ENCODE measurements at regions not wholly inside any gene's neighbourhood (a gene's known extent, or its start where the extent isn't known, plus 50 kb on each side); places are given as distances from the start of the nearest gene placed in this dataset.

DNA sequence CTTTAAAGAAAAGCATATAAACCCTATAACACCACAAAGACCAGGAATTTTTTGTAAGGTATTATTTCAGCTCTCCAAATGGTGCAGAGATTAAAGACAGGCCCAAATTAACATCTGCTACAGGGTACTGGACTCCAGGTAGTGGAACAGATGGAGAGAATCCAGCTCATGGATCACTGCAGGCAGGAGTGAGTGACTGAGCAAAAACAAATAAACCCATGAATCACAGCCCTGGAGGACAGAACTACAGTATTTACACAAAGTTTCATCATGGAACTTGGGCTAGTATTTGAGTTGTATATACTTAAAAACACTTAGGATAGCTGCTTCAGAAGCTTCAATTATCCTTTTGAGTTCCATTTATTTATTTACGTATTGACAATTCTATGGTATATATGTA lies 132.8 kb upstream of the SPRY2 start:
- Histone ChIP-seq H2AFZ (ENCODE audit: low read length, unreplicated experiment) (no peak overlapping the region), H3K36me3 (ENCODE audit: insufficient read depth, low read length) (no peaks in the 10 kb centered on the region), H3K4me3 (ENCODE audit: low read depth, low read length) (no peak overlapping the region), H3K27ac (ENCODE audit: low read depth, low read length) (peak overlapping the region; percentile 70), H3K4me1 (ENCODE audit: control insufficient read depth, insufficient read depth, low read length, unreplicated experiment) (peaks cover 37% of the 10 kb centered on the region), H3K27me3 (ENCODE audit: insufficient read depth, low read length) (no peaks in the 10 kb centered on the region), H3K79me2 (ENCODE audit: control insufficient read depth, insufficient read depth, low read length, unreplicated experiment) (no peaks in the 10 kb centered on the region)

DNA sequence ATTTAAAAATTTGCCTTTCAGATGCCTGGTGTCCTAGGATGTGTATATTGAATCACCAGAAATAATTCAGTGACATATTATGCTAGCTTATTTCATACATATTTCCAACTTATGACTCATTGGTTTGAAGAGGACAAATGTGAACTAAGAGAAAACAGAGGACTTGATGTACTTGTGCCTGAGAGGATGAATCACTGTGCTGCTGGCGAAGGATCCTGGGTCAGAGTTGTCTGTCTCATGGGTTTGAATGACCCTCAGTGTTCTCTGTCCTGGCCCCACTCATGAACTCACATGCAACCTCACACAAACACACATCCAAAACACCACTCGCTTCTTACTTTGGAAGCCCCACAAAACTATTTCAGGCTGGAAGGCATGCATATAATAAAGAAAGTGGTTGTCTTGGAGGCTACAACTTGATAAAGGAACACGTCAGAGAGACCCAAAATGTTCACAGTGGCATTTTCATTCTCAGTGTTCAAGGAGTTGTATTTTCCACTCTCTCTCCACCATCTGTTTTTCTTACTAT lies 129.0 kb upstream of the SPRY2 start:
- Histone ChIP-seq H3K36me3 (ENCODE audit: insufficient read depth, low read length) (no peaks in the 10 kb centered on the region), H3K4me3 (ENCODE audit: low read depth, low read length) (peak overlapping the region; percentile 1), H3K27ac (ENCODE audit: low read depth, low read length) (peak overlapping the region; percentile 99), H2AFZ (ENCODE audit: low read length, unreplicated experiment) (peak overlapping the region; percentile 28), H3K27me3 (ENCODE audit: insufficient read depth, low read length) (no peaks in the 10 kb centered on the region), H3K4me1 (ENCODE audit: control insufficient read depth, insufficient read depth, low read length, unreplicated experiment) (peaks cover 44% of the 10 kb centered on the region), H3K79me2 (ENCODE audit: control insufficient read depth, insufficient read depth, low read length, unreplicated experiment) (no peaks in the 10 kb centered on the region)

DNA sequence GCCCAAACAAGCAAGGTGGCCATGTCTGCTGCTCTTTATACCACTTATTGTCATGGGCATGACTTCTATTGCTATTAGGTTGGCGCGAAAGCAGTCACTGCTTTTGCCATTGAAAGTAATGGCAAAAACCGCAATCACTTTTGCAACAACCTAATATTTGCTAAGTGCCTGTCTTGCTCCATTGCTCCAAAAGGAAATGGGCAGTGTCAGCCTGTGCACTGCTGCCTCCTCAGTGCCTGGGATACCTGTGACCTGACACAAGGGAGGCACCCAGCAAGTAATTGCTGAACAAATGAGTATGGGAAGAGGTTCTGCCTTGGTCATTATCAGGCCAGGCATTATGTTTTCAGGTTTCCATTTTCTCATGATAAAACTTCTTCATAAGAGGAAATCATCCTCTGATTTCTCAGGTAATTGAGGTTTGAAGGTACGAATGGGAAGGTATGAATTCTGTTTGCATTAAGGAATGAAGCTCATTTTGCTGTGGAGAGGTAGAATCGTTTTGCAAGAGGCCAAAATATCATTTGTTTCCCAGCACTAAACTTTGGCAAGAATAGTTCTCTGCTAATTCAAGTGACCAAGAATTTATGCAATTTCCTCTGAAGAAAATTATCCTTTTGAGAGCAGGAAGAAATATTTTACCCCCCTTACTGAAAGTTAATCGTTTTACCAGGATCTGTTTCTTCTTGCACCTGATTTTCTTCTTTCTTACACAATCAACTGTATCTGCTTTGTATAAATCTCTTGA lies 128.4 kb upstream of the SPRY2 start:
- Histone ChIP-seq H3K79me2 (ENCODE audit: control insufficient read depth, insufficient read depth, low read length, unreplicated experiment) (no peaks in the 10 kb centered on the region), H3K27me3 (ENCODE audit: insufficient read depth, low read length) (no peaks in the 10 kb centered on the region), H3K4me3 (ENCODE audit: low read depth, low read length) (peak overlapping the region; percentile 26), H3K36me3 (ENCODE audit: insufficient read depth, low read length) (no peaks in the 10 kb centered on the region), H3K27ac (ENCODE audit: low read depth, low read length) (peak overlapping the region; percentile 99), H2AFZ (ENCODE audit: low read length, unreplicated experiment) (peak overlapping the region; percentile 28), H3K4me1 (ENCODE audit: control insufficient read depth, insufficient read depth, low read length, unreplicated experiment) (peaks cover 43% of the 10 kb centered on the region)

DNA sequence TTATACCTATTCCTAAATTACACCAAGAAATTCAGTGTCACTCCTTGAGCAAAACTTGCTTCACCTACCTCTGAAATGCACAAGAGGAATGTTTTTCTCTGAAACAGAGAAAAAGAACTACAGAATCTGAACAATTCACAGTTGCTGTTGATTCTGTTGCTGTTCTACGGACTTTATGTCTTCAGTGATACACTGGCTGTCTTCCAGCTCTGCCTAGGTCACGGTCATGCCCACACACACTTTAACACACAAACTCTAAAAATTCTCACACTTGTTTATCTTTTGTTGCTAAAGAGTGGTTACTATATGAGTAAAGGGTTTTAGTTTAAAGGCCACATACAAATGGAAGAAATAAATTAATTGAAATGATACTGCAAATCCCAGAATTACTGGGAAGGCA lies 124.4 kb upstream of the SPRY2 start:
- Histone ChIP-seq H2AFZ (ENCODE audit: low read length, unreplicated experiment) (no peak overlapping the region), H3K27me3 (ENCODE audit: insufficient read depth, low read length) (no peaks in the 10 kb centered on the region), H3K4me3 (ENCODE audit: low read depth, low read length) (no peak overlapping the region), H3K36me3 (ENCODE audit: insufficient read depth, low read length) (no peaks in the 10 kb centered on the region), H3K4me1 (ENCODE audit: control insufficient read depth, insufficient read depth, low read length, unreplicated experiment) (peaks cover 20% of the 10 kb centered on the region), H3K27ac (ENCODE audit: low read depth, low read length) (no peak overlapping the region), H3K79me2 (ENCODE audit: control insufficient read depth, insufficient read depth, low read length, unreplicated experiment) (no peaks in the 10 kb centered on the region)

DNA sequence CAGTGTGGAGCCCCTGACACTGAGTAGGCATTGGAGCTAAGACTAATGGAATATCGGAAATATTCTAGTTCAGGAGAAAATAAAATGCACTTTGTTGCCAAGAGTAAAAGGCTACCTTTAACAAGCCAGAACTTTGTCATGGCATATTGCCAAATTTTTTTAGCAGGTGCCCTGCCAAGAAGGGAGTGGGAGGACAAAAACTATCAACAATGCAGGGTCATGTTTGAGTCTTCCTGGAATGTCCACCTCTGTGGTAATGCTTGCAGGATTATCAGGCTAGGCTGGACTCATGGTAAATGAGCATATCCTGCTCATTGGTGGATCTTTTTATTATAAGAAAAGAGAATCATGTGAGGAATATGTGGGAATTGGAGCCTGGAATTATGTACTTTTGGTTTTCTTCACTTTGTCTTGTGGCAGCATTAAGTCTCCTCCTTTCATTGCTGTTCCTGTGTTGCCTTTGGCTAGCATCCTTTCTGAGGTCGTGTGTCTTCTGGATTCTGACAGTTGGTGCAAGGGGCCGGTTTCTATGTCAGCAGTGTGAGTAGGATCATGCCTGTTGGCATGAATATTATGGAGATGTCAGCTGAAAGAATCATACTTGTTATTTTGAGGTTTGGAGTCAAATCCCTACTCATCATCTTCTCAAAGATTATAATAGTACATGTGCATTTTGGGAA lies 122.9 kb upstream of the SPRY2 start:
- H3K27ac ChIP-seq (ENCODE audit: low read depth, low read length) = no peak overlapping the region
- no peak overlapping the region for H2AFZ ChIP-seq (ENCODE audit: low read length, unreplicated experiment)
- H3K4me3 ChIP-seq (ENCODE audit: low read depth, low read length) = no peak overlapping the region
- no peaks in the 10 kb centered on the region for H3K79me2 ChIP-seq (ENCODE audit: control insufficient read depth, insufficient read depth, low read length, unreplicated experiment)
- no peaks in the 10 kb centered on the region for H3K27me3 ChIP-seq (ENCODE audit: insufficient read depth, low read length)
- H3K36me3 ChIP-seq (ENCODE audit: insufficient read depth, low read length) = no peaks in the 10 kb centered on the region
- H3K4me1 ChIP-seq (ENCODE audit: control insufficient read depth, insufficient read depth, low read length, unreplicated experiment) = peaks cover 8% of the 10 kb centered on the region

DNA sequence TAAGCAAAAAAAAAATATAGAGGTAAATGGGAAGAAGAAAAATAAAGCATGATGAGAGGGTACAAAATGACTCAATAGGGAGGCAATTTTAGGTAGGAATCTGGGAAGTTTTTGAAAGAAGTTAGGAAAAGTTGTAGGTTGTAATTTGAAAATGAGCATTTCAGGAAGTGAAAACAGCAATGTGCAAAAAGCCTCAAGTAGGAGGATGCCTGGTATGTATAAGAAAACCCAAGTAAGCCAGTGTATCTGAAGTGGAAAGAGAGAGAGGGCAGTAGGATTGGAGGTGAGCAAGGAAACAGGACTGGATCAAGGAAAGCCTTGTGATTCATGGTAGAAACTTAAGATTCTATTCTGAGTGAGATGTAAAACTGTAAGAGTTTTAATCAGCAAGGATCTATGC lies 121.6 kb upstream of the SPRY2 start:
- no peak overlapping the region for H2AFZ ChIP-seq (ENCODE audit: low read length, unreplicated experiment)
- no peaks in the 10 kb centered on the region for H3K4me1 ChIP-seq (ENCODE audit: control insufficient read depth, insufficient read depth, low read length, unreplicated experiment)
- no peak overlapping the region for H3K27ac ChIP-seq (ENCODE audit: low read depth, low read length)

DNA sequence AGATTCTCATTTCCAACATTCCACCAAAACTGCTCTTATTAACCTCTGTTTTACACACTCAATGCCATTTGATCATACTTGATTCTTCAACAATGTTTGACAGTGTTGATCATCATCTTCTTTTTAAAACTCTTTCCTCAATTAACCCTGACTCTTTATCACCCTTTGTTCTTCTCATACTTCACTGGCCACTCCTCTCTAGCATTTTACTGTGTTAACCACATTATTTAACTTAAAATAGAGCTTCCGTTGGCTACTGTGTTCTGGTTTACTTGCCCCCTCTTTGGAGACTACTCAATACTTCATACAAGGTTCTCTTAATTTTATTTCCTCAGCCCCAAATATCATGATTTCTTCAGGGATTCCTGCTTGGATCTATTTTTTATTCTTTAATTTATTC lies 121.1 kb upstream of the SPRY2 start:
- no peaks in the 10 kb centered on the region for H3K36me3 ChIP-seq (ENCODE audit: insufficient read depth, low read length)
- H3K4me3 ChIP-seq (ENCODE audit: low read depth, low read length) = no peak overlapping the region
- H3K27me3 ChIP-seq (ENCODE audit: insufficient read depth, low read length) = no peaks in the 10 kb centered on the region
- no peak overlapping the region for H3K27ac ChIP-seq (ENCODE audit: low read depth, low read length)
- H3K79me2 ChIP-seq (ENCODE audit: control insufficient read depth, insufficient read depth, low read length, unreplicated experiment) = no peaks in the 10 kb centered on the region
- H2AFZ ChIP-seq (ENCODE audit: low read length, unreplicated experiment) = no peak overlapping the region
- H3K4me1 ChIP-seq (ENCODE audit: control insufficient read depth, insufficient read depth, low read length, unreplicated experiment) = no peaks in the 10 kb centered on the region

More for the DNA sequence above, 121.6 kb upstream of the SPRY2 start:
- no peaks in the 10 kb centered on the region for H3K79me2 ChIP-seq (ENCODE audit: control insufficient read depth, insufficient read depth, low read length, unreplicated experiment)
- H3K36me3 ChIP-seq (ENCODE audit: insufficient read depth, low read length) = no peaks in the 10 kb centered on the region
- no peak overlapping the region for H3K4me3 ChIP-seq (ENCODE audit: low read depth, low read length)
- H3K27me3 ChIP-seq (ENCODE audit: insufficient read depth, low read length) = no peaks in the 10 kb centered on the region

DNA sequence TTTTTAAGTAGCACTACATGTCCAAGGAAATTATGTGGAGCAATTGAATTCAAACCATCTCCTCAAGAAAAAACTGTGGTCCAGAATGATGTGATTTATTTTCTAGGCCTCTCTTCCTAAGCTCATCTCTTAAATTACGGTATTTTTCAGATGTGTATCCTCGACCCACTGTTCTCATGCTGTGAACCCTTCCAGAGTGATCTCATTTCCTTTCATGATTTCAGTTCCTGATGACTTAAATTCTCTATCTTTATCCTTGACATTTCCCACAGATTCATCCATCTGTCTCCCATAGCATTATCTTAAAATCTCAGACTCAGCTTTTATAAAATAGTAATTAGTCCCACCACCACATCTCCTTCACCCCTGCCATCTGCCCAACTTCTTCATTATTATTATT lies 117.6 kb upstream of the SPRY2 start:
- Histone ChIP-seq H3K27me3 (ENCODE audit: insufficient read depth, low read length) (no peaks in the 10 kb centered on the region), H3K79me2 (ENCODE audit: control insufficient read depth, insufficient read depth, low read length, unreplicated experiment) (no peaks in the 10 kb centered on the region), H3K4me1 (ENCODE audit: control insufficient read depth, insufficient read depth, low read length, unreplicated experiment) (peaks cover 2% of the 10 kb centered on the region), H3K27ac (ENCODE audit: low read depth, low read length) (peak overlapping the region; percentile 2; the same call in 1 of the 2 replicates), H3K4me3 (ENCODE audit: low read depth, low read length) (no peak overlapping the region), H3K36me3 (ENCODE audit: insufficient read depth, low read length) (no peaks in the 10 kb centered on the region), H2AFZ (ENCODE audit: low read length, unreplicated experiment) (no peak overlapping the region)

DNA sequence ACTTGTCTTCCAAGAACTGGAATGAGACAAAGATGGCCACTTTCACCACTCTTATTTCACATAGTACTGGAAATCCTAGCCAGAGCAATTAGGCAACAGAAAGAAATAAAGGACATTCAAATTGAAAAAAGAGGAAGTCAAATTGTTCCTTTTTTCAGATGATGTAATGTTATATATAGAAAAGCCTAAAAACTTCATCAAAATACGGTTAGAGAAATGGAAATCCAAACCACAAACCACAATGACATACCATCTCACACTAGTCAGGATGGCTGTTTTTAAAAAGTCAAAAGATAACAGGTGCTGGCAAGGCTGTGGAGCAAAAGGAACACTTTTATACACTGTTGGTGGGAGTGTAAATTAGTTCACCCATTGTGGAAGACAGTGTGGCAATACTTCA lies 113.3 kb upstream of the SPRY2 start:
- H2AFZ ChIP-seq (ENCODE audit: low read length, unreplicated experiment) = no peak overlapping the region
- H3K79me2 ChIP-seq (ENCODE audit: control insufficient read depth, insufficient read depth, low read length, unreplicated experiment) = no peaks in the 10 kb centered on the region
- no peak overlapping the region for H3K27ac ChIP-seq (ENCODE audit: low read depth, low read length)
- H3K36me3 ChIP-seq (ENCODE audit: insufficient read depth, low read length) = no peaks in the 10 kb centered on the region
- H3K4me1 ChIP-seq (ENCODE audit: control insufficient read depth, insufficient read depth, low read length, unreplicated experiment) = peaks cover 2% of the 10 kb centered on the region
- no peak overlapping the region for H3K4me3 ChIP-seq (ENCODE audit: low read depth, low read length)
- no peaks in the 10 kb centered on the region for H3K27me3 ChIP-seq (ENCODE audit: insufficient read depth, low read length)

DNA sequence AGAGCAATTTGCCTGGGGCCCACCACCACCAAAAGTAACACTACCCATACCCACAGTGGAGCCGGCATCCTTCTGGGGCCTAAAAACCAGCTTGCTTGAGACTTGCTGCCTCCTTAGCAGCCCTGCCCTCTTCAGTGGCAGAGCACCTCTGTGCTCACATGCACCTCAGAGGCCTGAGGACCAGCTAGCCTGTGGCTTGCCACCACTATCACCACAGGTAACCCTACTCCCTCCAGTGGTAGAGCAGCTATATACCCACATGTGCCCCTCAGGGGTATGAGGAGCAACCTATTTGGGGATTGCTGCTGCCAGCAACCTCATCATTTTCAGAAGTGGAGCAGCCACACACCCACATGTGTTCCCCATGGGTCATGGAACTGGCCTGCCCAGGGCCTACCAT lies 111.4 kb upstream of the SPRY2 start:
- Histone ChIP-seq H3K79me2 (ENCODE audit: control insufficient read depth, insufficient read depth, low read length, unreplicated experiment) (no peaks in the 10 kb centered on the region), H3K27ac (ENCODE audit: low read depth, low read length) (no peak overlapping the region), H3K27me3 (ENCODE audit: insufficient read depth, low read length) (no peaks in the 10 kb centered on the region), H3K4me1 (ENCODE audit: control insufficient read depth, insufficient read depth, low read length, unreplicated experiment) (peaks cover 11% of the 10 kb centered on the region), H3K36me3 (ENCODE audit: insufficient read depth, low read length) (no peaks in the 10 kb centered on the region), H3K4me3 (ENCODE audit: low read depth, low read length) (no peak overlapping the region), H2AFZ (ENCODE audit: low read length, unreplicated experiment) (no peak overlapping the region)

DNA sequence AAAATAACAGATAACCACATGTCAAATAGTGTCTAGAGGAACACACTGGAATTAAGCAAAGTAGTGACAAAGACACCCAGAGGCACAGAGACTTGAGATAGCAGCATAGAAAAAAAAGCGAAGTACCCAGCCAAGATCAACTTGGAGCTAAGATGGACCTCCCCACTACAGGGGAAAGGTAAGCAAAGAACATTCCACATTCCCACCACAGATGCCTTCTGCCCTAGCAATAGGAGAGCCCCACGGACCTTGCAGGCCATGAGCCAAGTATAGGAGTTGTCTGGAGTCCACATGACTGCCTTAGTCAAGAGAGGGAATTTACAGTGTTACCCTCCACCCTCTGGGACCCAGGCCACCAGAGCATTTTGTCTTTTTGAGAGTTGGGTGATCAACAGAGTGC lies 110.7 kb upstream of the SPRY2 start:
- no peaks in the 10 kb centered on the region for H3K36me3 ChIP-seq (ENCODE audit: insufficient read depth, low read length)
- peaks cover 11% of the 10 kb centered on the region for H3K4me1 ChIP-seq (ENCODE audit: control insufficient read depth, insufficient read depth, low read length, unreplicated experiment)
- no peaks in the 10 kb centered on the region for H3K27me3 ChIP-seq (ENCODE audit: insufficient read depth, low read length)
- no peak overlapping the region for H2AFZ ChIP-seq (ENCODE audit: low read length, unreplicated experiment)
- no peak overlapping the region for H3K27ac ChIP-seq (ENCODE audit: low read depth, low read length)
- no peaks in the 10 kb centered on the region for H3K79me2 ChIP-seq (ENCODE audit: control insufficient read depth, insufficient read depth, low read length, unreplicated experiment)
- H3K4me3 ChIP-seq (ENCODE audit: low read depth, low read length) = no peak overlapping the region

All from ACC112 (cell line).